ENCODE measurements at regions not wholly inside any gene's neighbourhood (a gene's known extent, or its start where the extent isn't known, plus 50 kb on each side); places are given as distances from the start of the nearest gene placed in this dataset.

GRCh38 chr20:12019715-12020114, 102.0 kb downstream of the BTBD3 start:
- TF ChIP-seq POLR2A (IDR thresholded peaks at IDR 0.05; ENCODE audit: low read depth, low read length) (no peak), POLR2AphosphoS5 (IDR thresholded peaks at IDR 0.05; ENCODE audit: low read depth, low read length) (no peak)

Measured in GM12891 (cell line).